ENCODE measurements at regions not wholly inside any gene's neighbourhood (a gene's known extent, or its start where the extent isn't known, plus 50 kb on each side); places are given as distances from the start of the nearest gene placed in this dataset.

DNA sequence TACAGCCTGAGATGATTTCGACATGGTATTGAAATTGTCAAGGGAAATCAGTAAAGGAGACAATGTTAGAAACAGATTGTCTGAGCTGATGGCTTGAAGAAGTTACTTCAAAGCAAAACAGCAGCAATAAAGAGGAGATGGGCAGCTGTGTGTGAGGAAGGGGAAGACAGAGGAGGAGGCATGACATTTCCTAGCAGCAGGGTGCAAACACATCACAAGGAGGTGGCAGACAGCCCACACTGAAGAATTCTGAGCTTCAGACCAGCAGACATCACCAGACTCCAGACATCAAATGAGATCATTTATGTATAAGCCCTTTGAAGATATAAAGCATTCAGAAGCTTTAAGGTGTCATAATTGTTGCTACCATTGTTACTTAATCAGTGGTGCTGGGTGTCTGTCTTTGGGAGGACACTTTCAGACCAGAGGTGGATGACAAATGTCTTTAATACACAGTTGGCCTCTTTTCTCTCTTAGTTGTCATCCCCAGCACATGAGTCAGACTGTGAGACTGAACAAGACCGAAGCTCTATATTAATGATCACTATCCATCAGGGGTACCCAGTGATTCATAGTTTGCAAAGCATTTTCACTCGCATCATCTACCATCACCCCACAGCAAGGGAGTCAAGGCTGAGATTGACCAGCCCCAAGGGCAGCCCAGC, 203.9 kb downstream of the MINAR1 start:
- Histone ChIP-seq H3K4me1 (ENCODE audit: control insufficient read depth in 2 of 2, insufficient read depth in 1 of 2, low read depth in 1 of 2, low read length in 2 of 2) (peaks cover 9% of the 10 kb centered on the region in 2 donors), H3K27ac (replicated peaks; ENCODE audit: low read length) (no peak overlapping the region), H3K36me3 (replicated peaks in 1 of 2; ENCODE audit: control insufficient read depth in 2 of 2, insufficient read depth in 2 of 2, low read length in 2 of 2) (no peaks in the 10 kb centered on the region), H2AFZ (ENCODE audit: low read length) (no peak overlapping the region), H3K79me1 (ENCODE audit: low read depth, low read length) (no peaks in the 10 kb centered on the region), H2BK120ac (ENCODE audit: low read depth, low read length) (no peak overlapping the region), H3K9me3 (replicated peaks in 1 of 2; ENCODE audit: control insufficient read depth in 2 of 2, insufficient read depth in 1 of 2, low read depth in 1 of 2, low read length in 2 of 2) (peaks cover 0 to 3% of the 10 kb centered on the region in 2 donors), H2BK15ac (ENCODE audit: low read length) (no peak overlapping the region), H4K91ac (ENCODE audit: low read depth, low read length, poor library complexity) (no peak overlapping the region), H2BK5ac (ENCODE audit: low read length) (no peak overlapping the region), H2AK5ac (ENCODE audit: low read depth, low read length) (no peak overlapping the region), H4K8ac (ENCODE audit: low read depth, low read length) (no peak overlapping the region), H3K27me3 (ENCODE audit: control insufficient read depth in 3 of 3, insufficient read depth in 3 of 3, low read depth in 1 of 3, low read length in 3 of 3) (no peaks in the 10 kb centered on the region), H3K14ac (ENCODE audit: low read length) (no peak overlapping the region), H2BK12ac (ENCODE audit: low read length) (no peak overlapping the region), H3K23ac (ENCODE audit: low read depth, low read length, poor library complexity) (no peak overlapping the region), H3K4ac (ENCODE audit: low read length) (no peak overlapping the region), H3K9ac (ENCODE audit: low read depth, low read length, poor library complexity) (no peak overlapping the region), H3K4me3 (ENCODE audit: low read length in 2 of 2) (no peak overlapping the region), H3K18ac (ENCODE audit: low read length) (no peak overlapping the region), H3K4me2 (ENCODE audit: insufficient read depth, low read length, poor library complexity, severe bottlenecking) (no peak overlapping the region)
- no CpG with 5 or more reads among the region's 3 CpGs for WGBS, 2 donors (ENCODE audit: extremely low coverage in 2 of 2, insufficient read length in 2 of 2, insufficient replicate concordance in 1 of 2)
- DNase-seq (ENCODE audit: low spot score): no peak

DNA sequence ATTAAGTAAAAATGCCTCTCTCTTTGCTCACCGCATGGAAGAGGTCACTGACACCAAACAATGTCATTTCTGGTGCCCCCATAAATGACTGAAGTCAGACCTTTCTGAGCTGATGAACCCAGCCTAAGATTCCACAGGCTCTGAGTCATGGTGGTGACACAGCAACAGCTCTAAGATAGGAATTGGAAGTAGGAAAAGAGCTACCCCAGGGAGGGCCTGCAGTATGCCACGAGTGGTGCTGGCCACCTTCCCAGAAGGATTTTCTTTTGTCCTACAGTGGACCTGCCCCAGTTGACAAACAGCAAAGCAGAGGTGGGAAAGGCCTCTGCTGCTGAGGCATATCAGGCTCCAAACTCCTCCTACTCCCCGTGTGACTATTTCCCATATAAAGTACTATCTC, 208.1 kb downstream of the MINAR1 start:
- Histone ChIP-seq H3K4me2 (ENCODE audit: insufficient read depth, low read length, poor library complexity, severe bottlenecking) (no peak overlapping the region), H3K4ac (ENCODE audit: low read length) (no peak overlapping the region), H3K79me1 (ENCODE audit: low read depth, low read length) (no peaks in the 10 kb centered on the region), H2BK120ac (ENCODE audit: low read depth, low read length) (no peak overlapping the region), H2BK12ac (ENCODE audit: low read length) (no peak overlapping the region), H3K18ac (ENCODE audit: low read length) (no peak overlapping the region), H3K36me3 (replicated peaks in 1 of 2; ENCODE audit: control insufficient read depth in 2 of 2, insufficient read depth in 2 of 2, low read length in 2 of 2) (no peaks in the 10 kb centered on the region), H3K9ac (ENCODE audit: low read depth, low read length, poor library complexity) (no peak overlapping the region), H3K4me1 (ENCODE audit: control insufficient read depth in 2 of 2, insufficient read depth in 1 of 2, low read depth in 1 of 2, low read length in 2 of 2) (peaks cover 3 to 6% of the 10 kb centered on the region in 2 donors), H2BK5ac (ENCODE audit: low read length) (no peak overlapping the region), H2AFZ (ENCODE audit: low read length) (no peak overlapping the region), H4K8ac (ENCODE audit: low read depth, low read length) (no peak overlapping the region), H2BK15ac (ENCODE audit: low read length) (no peak overlapping the region), H2AK5ac (ENCODE audit: low read depth, low read length) (no peak overlapping the region), H3K23ac (ENCODE audit: low read depth, low read length, poor library complexity) (no peak overlapping the region), H3K4me3 (ENCODE audit: low read length in 2 of 2) (no peak overlapping the region), H3K27me3 (ENCODE audit: control insufficient read depth in 3 of 3, insufficient read depth in 3 of 3, low read depth in 1 of 3, low read length in 3 of 3) (no peaks in the 10 kb centered on the region), H3K27ac (replicated peaks; ENCODE audit: low read length) (no peak overlapping the region), H3K14ac (ENCODE audit: low read length) (no peak overlapping the region), H4K91ac (ENCODE audit: low read depth, low read length, poor library complexity) (no peak overlapping the region), H3K9me3 (replicated peaks in 1 of 2; ENCODE audit: control insufficient read depth in 2 of 2, insufficient read depth in 1 of 2, low read depth in 1 of 2, low read length in 2 of 2) (peaks cover 0 to 3% of the 10 kb centered on the region in 2 donors)
- DNase-seq (ENCODE audit: low spot score): no peak
- WGBS, 2 donors (ENCODE audit: extremely low coverage in 2 of 2, insufficient read length in 2 of 2, insufficient replicate concordance in 1 of 2): no CpG with 5 or more reads among the region's 3 CpGs

GRCh38 chr15:79641841-79642240, 209.7 kb downstream of the MINAR1 start:
- no peak overlapping the region for H3K9ac ChIP-seq (ENCODE audit: low read depth, low read length, poor library complexity)
- no peak overlapping the region for H2BK120ac ChIP-seq (ENCODE audit: low read depth, low read length)
- no peaks in the 10 kb centered on the region for H3K27me3 ChIP-seq (ENCODE audit: control insufficient read depth in 3 of 3, insufficient read depth in 3 of 3, low read depth in 1 of 3, low read length in 3 of 3)
- no peak overlapping the region for H2BK12ac ChIP-seq (ENCODE audit: low read length)
- no peak overlapping the region for H2BK5ac ChIP-seq (ENCODE audit: low read length)
- H2AFZ ChIP-seq (ENCODE audit: low read length): no peak overlapping the region
- H3K27ac ChIP-seq (replicated peaks; ENCODE audit: low read length): no peak overlapping the region
- no peak overlapping the region for H3K18ac ChIP-seq (ENCODE audit: low read length)
- no peak overlapping the region for H2BK15ac ChIP-seq (ENCODE audit: low read length)
- no peak overlapping the region for H3K4me2 ChIP-seq (ENCODE audit: insufficient read depth, low read length, poor library complexity, severe bottlenecking)
- H3K4me1 ChIP-seq (ENCODE audit: control insufficient read depth in 2 of 2, insufficient read depth in 1 of 2, low read depth in 1 of 2, low read length in 2 of 2): no peaks in the 10 kb centered on the region
- no peak overlapping the region for H3K23ac ChIP-seq (ENCODE audit: low read depth, low read length, poor library complexity)
- no peak for DNase-seq (ENCODE audit: low spot score)
- H2AK5ac ChIP-seq (ENCODE audit: low read depth, low read length): no peak overlapping the region
- peaks cover 0 to 3% of the 10 kb centered on the region in 2 donors for H3K9me3 ChIP-seq (replicated peaks in 1 of 2; ENCODE audit: control insufficient read depth in 2 of 2, insufficient read depth in 1 of 2, low read depth in 1 of 2, low read length in 2 of 2)
- no peak overlapping the region for H4K8ac ChIP-seq (ENCODE audit: low read depth, low read length)
- no peak overlapping the region for H3K4ac ChIP-seq (ENCODE audit: low read length)
- H3K4me3 ChIP-seq (ENCODE audit: low read length in 2 of 2): no peak overlapping the region
- no peak overlapping the region for H4K91ac ChIP-seq (ENCODE audit: low read depth, low read length, poor library complexity)
- no peaks in the 10 kb centered on the region for H3K79me1 ChIP-seq (ENCODE audit: low read depth, low read length)
- H3K14ac ChIP-seq (ENCODE audit: low read length): no peak overlapping the region
- H3K36me3 ChIP-seq (replicated peaks in 1 of 2; ENCODE audit: control insufficient read depth in 2 of 2, insufficient read depth in 2 of 2, low read length in 2 of 2): no peaks in the 10 kb centered on the region

DNA sequence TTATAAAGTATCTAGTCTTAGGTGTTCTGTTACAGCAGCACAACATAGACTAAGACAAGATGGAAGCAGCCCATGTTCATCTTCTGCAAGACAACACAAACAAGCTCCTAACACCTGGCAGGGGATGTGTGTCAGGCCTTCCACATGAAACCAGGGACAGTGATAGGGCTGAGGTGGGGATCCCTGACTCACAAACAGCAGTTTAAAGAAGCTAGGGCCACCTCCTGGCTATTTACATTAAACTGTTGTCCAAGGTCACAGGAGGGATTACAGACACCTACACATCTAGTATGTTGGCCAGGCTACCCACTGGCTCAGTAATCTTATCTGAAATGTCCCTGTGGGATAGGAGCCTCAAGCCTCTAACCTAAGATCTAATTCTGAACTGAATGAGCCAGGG, 211.3 kb downstream of the MINAR1 start:
- no peak for DNase-seq (ENCODE audit: low spot score)
- no peak overlapping the region for H4K91ac ChIP-seq (ENCODE audit: low read depth, low read length, poor library complexity)
- no peak overlapping the region for H2AFZ ChIP-seq (ENCODE audit: low read length)
- no peak overlapping the region for H2BK12ac ChIP-seq (ENCODE audit: low read length)
- no peak overlapping the region for H3K4me2 ChIP-seq (ENCODE audit: insufficient read depth, low read length, poor library complexity, severe bottlenecking)
- H2AK5ac ChIP-seq (ENCODE audit: low read depth, low read length): no peak overlapping the region
- no peak overlapping the region for H2BK120ac ChIP-seq (ENCODE audit: low read depth, low read length)
- no peaks in the 10 kb centered on the region for H3K79me1 ChIP-seq (ENCODE audit: low read depth, low read length)
- no peaks in the 10 kb centered on the region for H3K36me3 ChIP-seq (replicated peaks in 1 of 2; ENCODE audit: control insufficient read depth in 2 of 2, insufficient read depth in 2 of 2, low read length in 2 of 2)
- H3K4ac ChIP-seq (ENCODE audit: low read length): no peak overlapping the region
- no peak overlapping the region for H3K9ac ChIP-seq (ENCODE audit: low read depth, low read length, poor library complexity)
- H3K14ac ChIP-seq (ENCODE audit: low read length): no peak overlapping the region
- H3K27ac ChIP-seq (replicated peaks; ENCODE audit: low read length): no peak overlapping the region
- no peak overlapping the region for H3K18ac ChIP-seq (ENCODE audit: low read length)
- no peak overlapping the region for H3K23ac ChIP-seq (ENCODE audit: low read depth, low read length, poor library complexity)
- no peak overlapping the region for H4K8ac ChIP-seq (ENCODE audit: low read depth, low read length)
- H2BK5ac ChIP-seq (ENCODE audit: low read length): no peak overlapping the region
- no peaks in the 10 kb centered on the region for H3K4me1 ChIP-seq (ENCODE audit: control insufficient read depth in 2 of 2, insufficient read depth in 1 of 2, low read depth in 1 of 2, low read length in 2 of 2)
- no peak overlapping the region for H2BK15ac ChIP-seq (ENCODE audit: low read length)
- no peaks in the 10 kb centered on the region for H3K27me3 ChIP-seq (ENCODE audit: control insufficient read depth in 3 of 3, insufficient read depth in 3 of 3, low read depth in 1 of 3, low read length in 3 of 3)
- no peak overlapping the region for H3K4me3 ChIP-seq (ENCODE audit: low read length in 2 of 2)
- peaks cover 0 to 3% of the 10 kb centered on the region in 2 donors for H3K9me3 ChIP-seq (replicated peaks in 1 of 2; ENCODE audit: control insufficient read depth in 2 of 2, insufficient read depth in 1 of 2, low read depth in 1 of 2, low read length in 2 of 2)
